Fibroblast of lung (primary cell): ENCODE measurements at regions not wholly inside any gene's neighbourhood (a gene's known extent, or its start where the extent isn't known, plus 50 kb on each side); places are given as distances from the start of the nearest gene placed in this dataset.

Experiments
- EZH2 ChIP-seq: IDR thresholded peaks from 2 replicates; pipeline ENCODE4 v1.5.1; 2012; ENCODE audit warnings: low read length, control low read depth, mild to moderate bottlenecking; ENCODE audit errors: missing control alignments
- TF ChIP-seq, protein P1 (sequence below), 2 donors: IDR thresholded peaks in 1 of 2; conservative IDR thresholded peaks in 1 of 2; 1 replicate in 1 of 2; 2 replicates in 1 of 2; pipeline ENCODE4 v1.5.1; 2011 to 2012; ENCODE audit warnings: low read length in 2 of 2, control low read depth in 1 of 2, inconsistent platforms in 1 of 2, low read depth in 1 of 2, mild to moderate bottlenecking in 1 of 2

DNA sequence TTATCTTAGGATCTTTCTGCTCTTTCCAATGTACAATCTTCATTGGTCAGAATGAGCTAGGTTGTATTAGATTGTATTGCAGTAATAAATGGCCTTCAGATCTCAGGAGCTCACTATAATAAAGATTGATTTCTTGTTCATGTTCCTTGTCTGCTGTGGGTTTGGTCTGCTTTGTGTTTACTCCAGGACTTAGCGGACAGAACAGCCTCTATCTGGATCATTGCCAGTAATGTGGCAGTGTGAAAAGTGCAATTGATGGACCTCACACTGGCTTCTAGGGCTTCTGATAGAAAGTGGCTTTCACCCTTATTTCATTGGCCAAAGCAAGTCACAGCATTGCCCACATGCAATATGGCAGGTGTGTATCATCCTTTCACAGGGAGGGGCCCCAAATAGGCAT is 81.2 kb downstream of the BTG1 start:
- TF ChIP-seq, protein P1, sequence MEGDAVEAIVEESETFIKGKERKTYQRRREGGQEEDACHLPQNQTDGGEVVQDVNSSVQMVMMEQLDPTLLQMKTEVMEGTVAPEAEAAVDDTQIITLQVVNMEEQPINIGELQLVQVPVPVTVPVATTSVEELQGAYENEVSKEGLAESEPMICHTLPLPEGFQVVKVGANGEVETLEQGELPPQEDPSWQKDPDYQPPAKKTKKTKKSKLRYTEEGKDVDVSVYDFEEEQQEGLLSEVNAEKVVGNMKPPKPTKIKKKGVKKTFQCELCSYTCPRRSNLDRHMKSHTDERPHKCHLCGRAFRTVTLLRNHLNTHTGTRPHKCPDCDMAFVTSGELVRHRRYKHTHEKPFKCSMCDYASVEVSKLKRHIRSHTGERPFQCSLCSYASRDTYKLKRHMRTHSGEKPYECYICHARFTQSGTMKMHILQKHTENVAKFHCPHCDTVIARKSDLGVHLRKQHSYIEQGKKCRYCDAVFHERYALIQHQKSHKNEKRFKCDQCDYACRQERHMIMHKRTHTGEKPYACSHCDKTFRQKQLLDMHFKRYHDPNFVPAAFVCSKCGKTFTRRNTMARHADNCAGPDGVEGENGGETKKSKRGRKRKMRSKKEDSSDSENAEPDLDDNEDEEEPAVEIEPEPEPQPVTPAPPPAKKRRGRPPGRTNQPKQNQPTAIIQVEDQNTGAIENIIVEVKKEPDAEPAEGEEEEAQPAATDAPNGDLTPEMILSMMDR (conservative IDR thresholded peaks at IDR 0.05 in 1 of 2, IDR thresholded peaks at IDR 0.05 in 1 of 2; ENCODE audit: low read depth in 1 of 2, low read length in 2 of 2): no peak
- no peak for TF ChIP-seq EZH2
